ENCODE measurements at regions not wholly inside any gene's neighbourhood (a gene's known extent, or its start where the extent isn't known, plus 50 kb on each side); places are given as distances from the start of the nearest gene placed in this dataset.

GRCh38 chr2:76274160-76274559, 563.4 kb upstream of the GCFC2 start:
- Histone ChIP-seq H3K4me1 (ENCODE audit: control insufficient read depth in 1 of 2, insufficient read depth in 2 of 2, low read length in 2 of 2) (no peaks in the 10 kb centered on the region), H3K36me3 (ENCODE audit: control insufficient read depth in 1 of 2, insufficient read depth in 2 of 2, low read length in 2 of 2) (no peaks in the 10 kb centered on the region), H3K9ac (ENCODE audit: low read length) (no peak overlapping the region), H3K27ac (ENCODE audit: low read depth, low read length) (no peak overlapping the region), H3K4me3 (replicated peaks in 1 of 2; ENCODE audit: low read depth in 1 of 2, low read length in 2 of 2) (no peak overlapping the region), H3K27me3 (ENCODE audit: insufficient read depth, low read length) (no peaks in the 10 kb centered on the region), H2AFZ (ENCODE audit: low read depth, low read length, poor library complexity, severe bottlenecking) (no peak overlapping the region), H4K20me1 (ENCODE audit: insufficient read depth) (no peaks in the 10 kb centered on the region), H3K9me3 (ENCODE audit: control insufficient read depth in 1 of 2, insufficient read depth in 1 of 2, low read depth in 1 of 2, low read length in 2 of 2) (peaks cover 11 to 21% of the 10 kb centered on the region in 2 experiments; a peak in 2 of 4 replicates), H3K79me2 (ENCODE audit: insufficient read depth, low read length) (no peaks in the 10 kb centered on the region), H3K4me2 (ENCODE audit: low read length) (no peak overlapping the region), H3K9me2 (ENCODE audit: insufficient read depth) (no peaks in the 10 kb centered on the region)
- BruUV-seq (replicated peaks), result no TSS peak
- ChIA-PET CTCF (no interaction called here), POLR2A (no interaction called here), RAD21 (ENCODE audit: low non-redundant PET in 1 of 2, low total read pairs in 2 of 2, uncharacterized antibody in 2 of 2, unreplicated experiment in 2 of 2) (no interaction called here)
- TF ChIP-seq ATF3 (IDR thresholded peaks at IDR 0.05) (no peak), RAD21 (IDR thresholded peaks at IDR 0.05; ENCODE audit: low read depth) (no peak), SP1 (IDR thresholded peaks at IDR 0.05; ENCODE audit: low read depth) (no peak), JUND (IDR thresholded peaks at IDR 0.05) (no peak), EZH2phosphoT487 (IDR thresholded peaks at IDR 0.05; ENCODE audit: borderline replicate concordance) (no peak), CEBPB (IDR thresholded peaks at IDR 0.05; ENCODE audit: low read depth) (no peak), ZNF274 (IDR thresholded peaks at IDR 0.05; ENCODE audit: low read depth, low read length) (no peak), MAX (IDR thresholded peaks at IDR 0.05) (no peak), EZH2 (IDR thresholded peaks at IDR 0.05) (no peak), TCF7L2 (IDR thresholded peaks at IDR 0.05; ENCODE audit: borderline replicate concordance, extremely low read depth, insufficient read depth, insufficient read length) (no peak), POLR2AphosphoS5 (IDR thresholded peaks at IDR 0.05; ENCODE audit: low read depth, low read length) (no peak), ZFX (IDR thresholded peaks at IDR 0.05) (no peak), SRF (IDR thresholded peaks at IDR 0.05; ENCODE audit: low read depth) (no peak), ZBTB33 (IDR thresholded peaks at IDR 0.05; ENCODE audit: extremely low read depth, insufficient replicate concordance, low read length) (no peak)
- no peak for DNase-seq (ENCODE audit: low read depth, low spot score)
- no peak for ATAC-seq
- intact Hi-C loops (cut with micrococcal nuclease), result no loop called here
